BJ (cell line): ENCODE measurements at regions not wholly inside any gene's neighbourhood (a gene's known extent, or its start where the extent isn't known, plus 50 kb on each side); places are given as distances from the start of the nearest gene placed in this dataset.

Experiments used
- CTCF ChIA-PET: fragments of 350-600 bp; formaldehyde crosslinking; extraction: SDS; loops from one replicate; lab custom pipeline; 2021; ENCODE audit warnings: antibody characterized with exemption, inconsistent platforms; lab: Yijun Ruan, JAX
- POLR2A ChIA-PET: fragments of 300-600 bp; sonication (Branson Sonifier 250); formaldehyde crosslinking; extraction: SDS; loops from one replicate; lab custom pipeline; 2021; ENCODE audit warnings: antibody characterized with exemption; lab: Charles Lee
- DNase-seq: peaks from one replicate; pipeline ENCODE4 v3.0.0-alpha.2; 2011; ENCODE audit warnings: low read depth
- H3K27me3 ChIP-seq: 2 replicates; pipeline ENCODE4 v1.6.0; 2011; ENCODE audit warnings: low read length; ENCODE audit not compliant: control insufficient read depth, insufficient read depth
- H3K36me3 ChIP-seq: 2 replicates; pipeline ENCODE4 v1.5.1; 2011; ENCODE audit warnings: low read length; ENCODE audit not compliant: control insufficient read depth, insufficient read depth
- H3K4me3 ChIP-seq: 2 replicates; pipeline ENCODE4 v1.5.1; 2011; ENCODE audit warnings: low read depth, mild to moderate bottlenecking, control low read depth, low read length
- CTCF ChIP-seq: IDR thresholded peaks from 2 replicates; pipeline ENCODE4 v1.5.1; 2011; ENCODE audit warnings: low read depth, mild to moderate bottlenecking, control low read depth, inconsistent platforms, low read length, moderate library complexity; ENCODE audit not compliant: insufficient read depth

- no peak for TF ChIP-seq CTCF
- H3K4me3 ChIP-seq = no peak overlapping the region
- no peaks in the 10 kb centered on the region; the same call in 1 of the 2 replicates for H3K27me3 ChIP-seq
- no peaks in the 10 kb centered on the region for H3K36me3 ChIP-seq
- DNase-seq = peak; percentile 68
- CTCF ChIA-PET = interaction anchor here (0.6 to 1.2 kb wide), 3 partner anchors 14 to 699 kb away, joined by 3 read pairs; no protein-coding TSS in a partner anchor
- POLR2A ChIA-PET = interaction anchor here (0.9 kb wide), 1 partner anchor 18 kb away, joined by 3 read pairs; no protein-coding TSS in a partner anchor
Observed at GRCh38 chr10:113491967-113492565, 60.8 kb upstream of the HABP2 start.

- ChIA-PET POLR2A (interaction anchor here (0.5 kb wide), 1 partner anchor 556 kb away, joined by 3 read pairs; no protein-coding TSS in a partner anchor), CTCF (interaction anchor here (1.0 to 1.3 kb wide), 3 partner anchors 12 to 70 kb away, joined by 3 read pairs; no protein-coding TSS in a partner anchor)
- TF ChIP-seq CTCF = no peak
- Histone ChIP-seq H3K4me3 (no peak overlapping the region), H3K36me3 (no peaks in the 10 kb centered on the region), H3K27me3 (no peaks in the 10 kb centered on the region; the same call in 1 of the 2 replicates)
- peak; percentile 35 for DNase-seq
Observed at GRCh38 chr10:113493195-113493594, 59.7 kb upstream of the HABP2 start.

GRCh38 chr10:113493882-113494301, 59.0 kb upstream of the HABP2 start:
- H3K4me3 ChIP-seq = no peak overlapping the region
- TF ChIP-seq CTCF = no peak
- CTCF ChIA-PET = interaction anchor here (1.0 to 1.9 kb wide), 4 partner anchors 11 to 70 kb away, joined by 3 to 6 read pairs (median 3); no protein-coding TSS in a partner anchor
- no peaks in the 10 kb centered on the region for H3K36me3 ChIP-seq
- DNase-seq = peak; percentile 95
- POLR2A ChIA-PET = interaction anchor here (0.5 kb wide), 1 partner anchor 556 kb away, joined by 3 read pairs; no protein-coding TSS in a partner anchor
- H3K27me3 ChIP-seq = no peaks in the 10 kb centered on the region; the same call in 1 of the 2 replicates

- no peak for TF ChIP-seq CTCF
- Histone ChIP-seq H3K36me3 (no peaks in the 10 kb centered on the region), H3K27me3 (no peaks in the 10 kb centered on the region; the same call in 1 of the 2 replicates), H3K4me3 (no peak overlapping the region)
- CTCF ChIA-PET = interaction anchor here (0.8 to 1.9 kb wide), 4 partner anchors 25 to 110 kb away, joined by 3 to 6 read pairs (median 4); no protein-coding TSS in a partner anchor
- no peak for DNase-seq
- POLR2A ChIA-PET = interaction anchor here (0.8 kb wide), 1 partner anchor 9 kb away, joined by 4 read pairs; no protein-coding TSS in a partner anchor
Observed at GRCh38 chr10:113494761-113495160, 58.1 kb upstream of the HABP2 start.

DNA sequence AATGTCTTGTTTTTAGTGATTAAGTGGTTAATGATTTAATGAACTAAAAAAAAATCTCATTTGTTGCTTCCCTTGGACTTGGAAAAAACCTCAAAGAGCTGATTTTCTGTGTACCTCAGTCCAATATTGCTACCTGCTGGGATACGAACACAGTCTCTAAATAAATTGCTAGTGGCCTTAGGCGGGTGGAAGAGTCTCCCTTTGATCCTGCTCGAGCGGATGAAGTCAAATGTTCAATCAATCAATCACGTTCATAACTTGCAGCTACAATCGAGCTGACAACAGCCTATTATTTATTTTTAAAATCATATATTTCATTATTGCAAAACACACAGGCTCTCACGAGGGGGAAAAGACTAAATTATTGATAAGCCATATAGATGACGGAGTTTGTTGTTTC, 57.3 kb upstream of the HABP2 start:
- ChIA-PET POLR2A (interaction anchor here (1.0 kb wide), 1 partner anchor 11 kb away, joined by 3 read pairs; no protein-coding TSS in a partner anchor), CTCF (interaction anchor here (1.6 to 1.9 kb wide), 2 partner anchors 26 to 110 kb away, joined by 4 to 6 read pairs; no protein-coding TSS in a partner anchor)
- H3K4me3 ChIP-seq = no peak overlapping the region
- no peaks in the 10 kb centered on the region; the same call in 1 of the 2 replicates for H3K27me3 ChIP-seq
- no peak for TF ChIP-seq CTCF
- DNase-seq = no peak
- H3K36me3 ChIP-seq = no peaks in the 10 kb centered on the region
